Thoracic aorta (tissue), 2 donors: ENCODE measurements at regions not wholly inside any gene's neighbourhood (a gene's known extent, or its start where the extent isn't known, plus 50 kb on each side); places are given as distances from the start of the nearest gene placed in this dataset.

ENCODE experiments used
- ATAC-seq: fragments of 150-250 bp; one replicate; pipeline ENCODE4 v1.8.0; 2017; ENCODE audit warnings: low read depth; ENCODE audit not compliant: insufficient number of reproducible peaks, low FRiP score
- DNase-seq: peaks from one replicate; pipeline ENCODE4 v3.0.0-alpha.2; 2020; ENCODE audit warnings: low spot score
- H3K27ac ChIP-seq, 2 donors: fragments of 200-600 bp; sonication (generic); 1 replicate in 1 of 2; 2 replicates in 1 of 2; pipeline ENCODE4 v1.5.1; 2016; ENCODE audit warnings: mild to moderate bottlenecking in 2 of 2, moderate library complexity in 2 of 2
- H3K27me3 ChIP-seq: fragments of 200-600 bp; sonication (generic); replicated peaks from 2 replicates; pipeline ENCODE4 v1.6.0; 2016; ENCODE audit warnings: mild to moderate bottlenecking; ENCODE audit not compliant: insufficient read depth
- H3K36me3 ChIP-seq: fragments of 200-600 bp; sonication (generic); one replicate; pipeline ENCODE4 v1.5.1; 2016
- H3K4me1 ChIP-seq, 2 donors: fragments of 200-600 bp; sonication (generic); 1 replicate in 1 of 2; 2 replicates in 1 of 2; pipeline versions ENCODE4 v1.5.1 to v1.6.0; 2016; ENCODE audit warnings: low read depth in 2 of 2, mild to moderate bottlenecking in 1 of 2; ENCODE audit not compliant: control insufficient read depth in 1 of 2
- H3K4me3 ChIP-seq: fragments of 200-600 bp; sonication (generic); 2 replicates; pipeline ENCODE4 v1.5.1; 2016; ENCODE audit warnings: mild to moderate bottlenecking
- H3K9me3 ChIP-seq: fragments of 200-600 bp; sonication (generic); 2 replicates; pipeline ENCODE4 v1.5.1; 2016
- TF ChIP-seq, protein P1 (sequence below): fragments of 200-600 bp; sonication (generic); IDR thresholded peaks from one replicate; pipeline ENCODE4 v1.5.1; 2019; ENCODE audit warnings: antibody characterized with exemption

- DNase-seq (no peak), ATAC-seq (no peak)
- Histone ChIP-seq H3K36me3 (no peaks in the 10 kb centered on the region), H3K27ac (no peak overlapping the region), H3K27me3 (no peaks in the 10 kb centered on the region), H3K9me3 (no peaks in the 10 kb centered on the region), H3K4me3 (no peak overlapping the region), H3K4me1 (no peaks in the 10 kb centered on the region)
- TF ChIP-seq, protein P1, sequence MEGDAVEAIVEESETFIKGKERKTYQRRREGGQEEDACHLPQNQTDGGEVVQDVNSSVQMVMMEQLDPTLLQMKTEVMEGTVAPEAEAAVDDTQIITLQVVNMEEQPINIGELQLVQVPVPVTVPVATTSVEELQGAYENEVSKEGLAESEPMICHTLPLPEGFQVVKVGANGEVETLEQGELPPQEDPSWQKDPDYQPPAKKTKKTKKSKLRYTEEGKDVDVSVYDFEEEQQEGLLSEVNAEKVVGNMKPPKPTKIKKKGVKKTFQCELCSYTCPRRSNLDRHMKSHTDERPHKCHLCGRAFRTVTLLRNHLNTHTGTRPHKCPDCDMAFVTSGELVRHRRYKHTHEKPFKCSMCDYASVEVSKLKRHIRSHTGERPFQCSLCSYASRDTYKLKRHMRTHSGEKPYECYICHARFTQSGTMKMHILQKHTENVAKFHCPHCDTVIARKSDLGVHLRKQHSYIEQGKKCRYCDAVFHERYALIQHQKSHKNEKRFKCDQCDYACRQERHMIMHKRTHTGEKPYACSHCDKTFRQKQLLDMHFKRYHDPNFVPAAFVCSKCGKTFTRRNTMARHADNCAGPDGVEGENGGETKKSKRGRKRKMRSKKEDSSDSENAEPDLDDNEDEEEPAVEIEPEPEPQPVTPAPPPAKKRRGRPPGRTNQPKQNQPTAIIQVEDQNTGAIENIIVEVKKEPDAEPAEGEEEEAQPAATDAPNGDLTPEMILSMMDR = no peak
These were observed 156.9 kb downstream of the RASSF9 start for GRCh38 chr12:85679296-85679695.

DNA sequence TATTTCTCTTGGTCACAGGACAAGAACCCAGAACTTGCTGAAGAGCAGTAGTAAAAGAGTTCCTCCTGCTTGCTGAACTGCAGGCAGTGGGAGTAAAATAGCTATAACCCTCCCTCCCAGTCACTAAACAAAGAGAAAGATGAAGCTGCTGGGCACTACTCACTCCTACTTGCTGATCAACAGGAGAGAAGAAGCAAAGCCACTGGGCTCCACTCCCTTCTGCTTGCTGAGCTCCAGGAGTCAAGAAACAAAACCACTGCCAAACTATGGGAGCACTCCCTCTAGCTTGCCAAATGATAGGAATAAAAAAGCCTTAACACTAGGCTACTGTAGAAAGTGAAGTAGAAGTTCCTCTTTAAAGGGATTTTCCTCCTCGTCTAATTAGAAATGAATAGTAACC, 155.3 kb downstream of the RASSF9 start:
- H3K36me3 ChIP-seq = no peaks in the 10 kb centered on the region
- H3K4me1 ChIP-seq = no peaks in the 10 kb centered on the region
- no peaks in the 10 kb centered on the region for H3K9me3 ChIP-seq
- H3K27ac ChIP-seq = no peak overlapping the region
- H3K27me3 ChIP-seq = no peaks in the 10 kb centered on the region
- no peak overlapping the region for H3K4me3 ChIP-seq
- TF ChIP-seq, protein P1 = no peak
- no peak for DNase-seq
- no peak for ATAC-seq

- H3K27me3 ChIP-seq = no peaks in the 10 kb centered on the region
- TF ChIP-seq, protein P1 = no peak
- H3K4me1 ChIP-seq = no peaks in the 10 kb centered on the region
- no peaks in the 10 kb centered on the region for H3K9me3 ChIP-seq
- H3K36me3 ChIP-seq = no peaks in the 10 kb centered on the region
- no peak overlapping the region for H3K4me3 ChIP-seq
- no peak for ATAC-seq
- no peak for DNase-seq
- no peak overlapping the region for H3K27ac ChIP-seq
These were observed 154.9 kb downstream of the RASSF9 start for GRCh38 chr12:85681333-85681732.

DNA sequence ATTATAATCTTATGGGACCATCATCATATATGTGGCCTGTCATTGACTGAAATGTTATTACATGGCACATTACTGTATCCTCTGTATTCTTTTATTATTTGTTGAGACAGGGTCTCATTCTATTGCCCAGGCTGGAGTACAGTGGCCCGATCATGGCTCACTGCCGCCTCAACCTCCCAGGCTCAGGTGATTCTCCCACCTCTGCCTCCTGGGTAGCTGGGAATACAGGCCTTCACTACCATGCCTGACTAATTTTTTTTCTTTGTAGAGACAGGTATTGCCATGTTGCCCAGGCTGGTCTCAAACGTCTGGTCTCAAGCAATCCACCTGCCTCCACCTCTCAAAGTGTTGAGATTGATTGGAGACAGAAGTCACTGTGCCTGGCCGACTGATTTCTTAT, 153.2 kb downstream of the RASSF9 start:
- Histone ChIP-seq H3K9me3 (no peaks in the 10 kb centered on the region), H3K27me3 (no peaks in the 10 kb centered on the region), H3K4me1 (no peaks in the 10 kb centered on the region), H3K4me3 (no peak overlapping the region), H3K36me3 (no peaks in the 10 kb centered on the region), H3K27ac (no peak overlapping the region)
- DNase-seq (no peak), ATAC-seq (no peak)
- TF ChIP-seq, protein P1 = no peak

DNA sequence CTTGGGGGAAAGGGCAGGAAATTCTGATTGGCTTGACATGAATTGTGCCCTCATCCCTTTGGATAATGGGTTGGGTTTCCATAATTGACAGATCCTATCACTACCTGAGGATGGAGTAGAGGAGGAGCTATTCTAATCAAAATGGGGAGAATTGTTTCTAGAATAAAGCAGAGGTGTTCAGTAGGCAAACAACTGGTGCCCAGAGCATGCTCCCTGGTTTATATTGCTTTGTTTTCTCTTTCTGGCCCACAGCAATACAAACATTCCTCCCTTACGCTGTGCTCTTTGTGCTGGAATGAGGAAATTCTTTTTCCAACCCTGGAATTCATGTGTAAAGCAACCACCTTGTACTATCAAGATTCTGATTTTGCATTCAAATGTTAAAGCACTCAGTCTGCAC, 147.4 kb downstream of the RASSF9 start:
- ATAC-seq = no peak
- TF ChIP-seq, protein P1 = no peak
- no peaks in the 10 kb centered on the region for H3K36me3 ChIP-seq

More for the DNA sequence above, 147.4 kb downstream of the RASSF9 start:
- Histone ChIP-seq H3K27ac (no peak overlapping the region), H3K4me1 (peaks cover 0 to 6% of the 10 kb centered on the region in 2 donors), H3K9me3 (no peaks in the 10 kb centered on the region), H3K27me3 (no peaks in the 10 kb centered on the region), H3K4me3 (no peak overlapping the region)
- DNase-seq = no peak
